ENCODE measurements at regions not wholly inside any gene's neighbourhood (a gene's known extent, or its start where the extent isn't known, plus 50 kb on each side); places are given as distances from the start of the nearest gene placed in this dataset.

DNA sequence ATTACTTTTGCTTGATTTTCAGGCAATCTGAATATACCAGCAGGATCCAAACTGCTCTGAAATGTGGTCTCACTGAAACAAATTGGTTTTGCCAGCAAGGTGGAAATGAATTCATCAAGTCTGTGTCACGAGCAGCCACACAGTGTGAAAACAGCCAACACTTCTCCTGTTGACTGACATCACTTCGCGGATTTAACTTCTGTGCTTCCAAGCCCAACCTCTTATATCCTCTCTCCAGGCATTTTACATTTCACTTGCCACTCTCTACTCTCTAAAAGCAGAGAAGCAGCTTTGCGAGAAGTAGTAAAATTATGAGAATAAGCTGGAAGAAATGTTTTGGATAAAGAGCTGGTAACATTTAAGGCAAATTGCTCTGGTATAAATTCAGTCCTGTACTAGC, 106.1 kb upstream of the FRG1 start:
- H3K4me1 Mint-ChIP-seq = no peaks in the 10 kb centered on the region
- H3K36me3 Mint-ChIP-seq = no peaks in the 10 kb centered on the region
- peaks cover 69% of the 10 kb centered on the region for H3K9me3 Mint-ChIP-seq
- no peak overlapping the region for H3K4me3 Mint-ChIP-seq
- no peak for DNase-seq (ENCODE audit: low spot score in 2 of 2, unreplicated experiment in 2 of 2)
- no peak for TF ChIP-seq CTCF (IDR thresholded peaks at IDR 0.05; ENCODE audit: unreplicated experiment)
- no peaks in the 10 kb centered on the region for H3K27me3 Mint-ChIP-seq (ENCODE audit: low read depth)
- H3K27ac Mint-ChIP-seq = no peak overlapping the region

DNA sequence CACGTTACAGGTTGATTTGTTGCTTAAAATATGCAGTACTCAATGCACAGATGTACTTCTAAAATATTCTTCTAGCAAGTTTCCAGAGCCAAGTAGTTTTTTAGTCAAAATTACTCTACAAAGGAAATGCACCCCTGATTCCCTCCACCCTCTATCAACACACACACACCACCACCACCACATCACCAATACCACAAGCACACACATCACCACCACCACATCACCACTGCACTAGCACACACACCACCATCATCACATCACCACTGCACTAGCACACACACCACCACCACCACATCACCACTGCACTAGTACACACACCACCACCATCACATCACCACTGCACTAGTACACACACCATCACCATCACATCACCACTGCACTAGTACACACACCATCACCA, 105.2 kb upstream of the FRG1 start:
- Mint-ChIP-seq H3K4me1 (no peaks in the 10 kb centered on the region), H3K36me3 (peaks cover 1% of the 10 kb centered on the region), H3K9me3 (peaks cover 69% of the 10 kb centered on the region), H3K4me3 (no peak overlapping the region), H3K27me3 (ENCODE audit: low read depth) (no peaks in the 10 kb centered on the region), H3K27ac (no peak overlapping the region)
- no peak for DNase-seq (ENCODE audit: low spot score in 2 of 2, unreplicated experiment in 2 of 2)
- no peak for TF ChIP-seq CTCF (IDR thresholded peaks at IDR 0.05; ENCODE audit: unreplicated experiment)

GRCh38 chr4:189837471-189837870, 103.2 kb upstream of the FRG1 start:
- no peak overlapping the region for H3K27ac Mint-ChIP-seq
- H3K9me3 Mint-ChIP-seq = peaks cover 79% of the 10 kb centered on the region
- TF ChIP-seq CTCF (IDR thresholded peaks at IDR 0.05; ENCODE audit: unreplicated experiment) = no peak
- H3K36me3 Mint-ChIP-seq = peaks cover 1% of the 10 kb centered on the region
- no peaks in the 10 kb centered on the region for H3K4me1 Mint-ChIP-seq
- no peak for DNase-seq (ENCODE audit: low spot score in 2 of 2, unreplicated experiment in 2 of 2)
- no peaks in the 10 kb centered on the region for H3K27me3 Mint-ChIP-seq (ENCODE audit: low read depth)
- no peak overlapping the region for H3K4me3 Mint-ChIP-seq

DNA sequence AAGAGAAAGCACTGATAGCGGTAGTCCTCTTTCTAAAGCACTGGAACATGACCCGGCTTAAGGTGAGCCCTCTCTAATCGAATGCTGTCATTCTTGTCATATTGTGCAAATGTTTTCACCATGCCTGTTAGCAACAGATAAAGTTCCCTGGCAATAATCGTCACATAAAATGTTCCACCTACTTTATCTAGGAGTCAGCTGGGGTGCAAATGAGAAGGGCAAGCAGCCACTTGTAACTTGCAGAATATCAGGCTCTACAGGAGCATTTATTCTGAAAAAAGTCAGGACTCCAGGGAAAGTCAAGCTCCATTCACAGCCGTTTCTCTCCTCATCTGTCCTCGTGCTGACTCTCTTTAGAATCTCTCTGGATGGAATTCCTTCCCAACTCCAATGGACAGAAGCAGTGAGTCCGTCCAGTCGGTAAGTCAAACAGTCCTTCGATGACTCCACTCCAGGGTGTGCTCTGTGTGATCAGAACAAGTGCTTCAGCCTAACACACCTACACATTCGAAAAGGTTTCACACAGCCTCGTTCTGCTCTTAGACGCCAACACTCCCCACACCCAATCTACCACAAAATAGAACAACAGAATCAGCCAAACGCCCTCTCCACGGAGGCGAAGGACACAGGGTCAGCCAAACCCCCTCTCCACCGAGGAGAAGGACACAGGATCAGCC, 101.7 kb upstream of the FRG1 start:
- Mint-ChIP-seq H3K4me3 (no peak overlapping the region), H3K36me3 (peaks cover 1% of the 10 kb centered on the region), H3K27me3 (ENCODE audit: low read depth) (no peaks in the 10 kb centered on the region), H3K9me3 (peaks cover 68% of the 10 kb centered on the region), H3K4me1 (no peaks in the 10 kb centered on the region), H3K27ac (no peak overlapping the region)
- no peak for TF ChIP-seq CTCF (IDR thresholded peaks at IDR 0.05; ENCODE audit: unreplicated experiment)
- no peak for DNase-seq (ENCODE audit: low spot score in 2 of 2, unreplicated experiment in 2 of 2)

GRCh38 chr4:189840356-189840755, 100.3 kb upstream of the FRG1 start:
- no peaks in the 10 kb centered on the region for H3K4me1 Mint-ChIP-seq
- no peaks in the 10 kb centered on the region for H3K27me3 Mint-ChIP-seq (ENCODE audit: low read depth)

More at GRCh38 chr4:189840356-189840755, 100.3 kb upstream of the FRG1 start:
- DNase-seq (ENCODE audit: low spot score in 2 of 2, unreplicated experiment in 2 of 2) = no peak
- H3K9me3 Mint-ChIP-seq = peaks cover 59% of the 10 kb centered on the region
- no peak overlapping the region for H3K27ac Mint-ChIP-seq
- H3K4me3 Mint-ChIP-seq = no peak overlapping the region
- peaks cover 1% of the 10 kb centered on the region for H3K36me3 Mint-ChIP-seq
- TF ChIP-seq CTCF (IDR thresholded peaks at IDR 0.05; ENCODE audit: unreplicated experiment) = no peak
